MCF 10A (cell line): ENCODE measurements at regions not wholly inside any gene's neighbourhood (a gene's known extent, or its start where the extent isn't known, plus 50 kb on each side); places are given as distances from the start of the nearest gene placed in this dataset.
A peak's percentile ranks its signal among the peaks of the same experiment; 100 is the strongest.

Source experiments
- BruUV-seq: library from RNA; stranded (reverse); fragments of 400-500 nt; replicated peaks from 2 replicates; lab custom pipeline; 2021; lab: Mats Ljungman, UMichigan
- CTCF ChIA-PET: fragments of 300-600 bp; sonication (Branson Sonifier 250); formaldehyde crosslinking; extraction: SDS; loops from one replicate; lab custom pipeline; 2021; ENCODE audit warnings: antibody characterized with exemption, inconsistent platforms; lab: Yijun Ruan, JAX
- POLR2A ChIA-PET: fragments of 300-600, 350-650 bp; sonication (Branson Sonifier 250); formaldehyde crosslinking; extraction: SDS; loops from one replicate; lab custom pipeline; 2020; ENCODE audit warnings: antibody characterized with exemption, inconsistent platforms; lab: Yijun Ruan, JAX
- DNase-seq: peaks from one replicate; pipeline ENCODE4 v3.0.0-alpha.2; 2018; ENCODE audit not compliant: unreplicated experiment
- H3K27ac Mint-ChIP-seq: one replicate; pipeline ENCODE4 v1.8.0; 2022; ENCODE audit warnings: mild to moderate bottlenecking, low read depth, mixed read lengths; ENCODE audit not compliant: unreplicated experiment
- H3K27me3 Mint-ChIP-seq: one replicate; pipeline ENCODE4 v1.8.0; 2022; ENCODE audit warnings: mixed read lengths; ENCODE audit not compliant: insufficient read depth, unreplicated experiment
- H3K36me3 Mint-ChIP-seq: one replicate; pipeline ENCODE4 v1.8.0; 2022; ENCODE audit warnings: mild to moderate bottlenecking, moderate library complexity, mixed read lengths; ENCODE audit not compliant: insufficient read depth, unreplicated experiment
- H3K4me1 Mint-ChIP-seq: one replicate; pipeline ENCODE4 v1.8.0; 2022; ENCODE audit warnings: mixed read lengths; ENCODE audit not compliant: insufficient read depth, unreplicated experiment
- H3K4me3 Mint-ChIP-seq: one replicate; pipeline ENCODE4 v1.8.0; 2022; ENCODE audit warnings: mild to moderate bottlenecking, moderate library complexity, mixed read lengths; ENCODE audit not compliant: unreplicated experiment
- H3K9me3 Mint-ChIP-seq: one replicate; pipeline ENCODE4 v1.8.0; 2022; ENCODE audit warnings: mixed read lengths; ENCODE audit not compliant: unreplicated experiment
- intact Hi-C: fragments of 100-400 bp; cut with micrococcal nuclease; formaldehyde crosslinking; loops from 2 replicates; pipeline ENCODE4 v1.14.1; 2022
- TF ChIP-seq, protein P1 (sequence below): fragments of 200-600 bp; IDR thresholded peaks from one replicate; pipeline ENCODE4 v1.8.0; 2022; ENCODE audit warnings: antibody characterized with exemption, mild to moderate bottlenecking; ENCODE audit not compliant: unreplicated experiment

DNA sequence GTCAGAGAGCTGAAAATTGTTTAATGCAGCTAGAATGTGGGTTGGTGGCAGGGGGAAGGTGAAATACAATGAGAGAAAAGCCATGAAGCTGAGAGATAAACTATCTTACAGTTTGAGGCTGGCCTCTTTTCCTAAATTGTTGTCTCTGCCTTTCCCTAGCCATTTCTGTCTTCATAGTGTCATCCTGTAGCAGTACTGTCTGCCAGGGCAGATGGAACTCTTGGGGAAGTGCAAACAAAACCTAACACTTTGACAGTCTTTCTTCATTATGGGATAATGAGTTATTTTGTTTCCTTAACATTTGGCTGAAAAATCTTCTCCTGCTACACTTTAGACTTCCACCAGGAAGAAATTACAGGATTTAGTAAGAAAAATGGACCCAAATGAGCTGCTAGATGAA lies 197.8 kb upstream of the ARX start:
- no TSS peak for BruUV-seq
- no peak for DNase-seq
- ChIA-PET POLR2A (no interaction called here), CTCF (no interaction called here)
- no peaks in the 10 kb centered on the region for H3K36me3 Mint-ChIP-seq
- intact Hi-C loops: no loop called here
- TF ChIP-seq, protein P1, sequence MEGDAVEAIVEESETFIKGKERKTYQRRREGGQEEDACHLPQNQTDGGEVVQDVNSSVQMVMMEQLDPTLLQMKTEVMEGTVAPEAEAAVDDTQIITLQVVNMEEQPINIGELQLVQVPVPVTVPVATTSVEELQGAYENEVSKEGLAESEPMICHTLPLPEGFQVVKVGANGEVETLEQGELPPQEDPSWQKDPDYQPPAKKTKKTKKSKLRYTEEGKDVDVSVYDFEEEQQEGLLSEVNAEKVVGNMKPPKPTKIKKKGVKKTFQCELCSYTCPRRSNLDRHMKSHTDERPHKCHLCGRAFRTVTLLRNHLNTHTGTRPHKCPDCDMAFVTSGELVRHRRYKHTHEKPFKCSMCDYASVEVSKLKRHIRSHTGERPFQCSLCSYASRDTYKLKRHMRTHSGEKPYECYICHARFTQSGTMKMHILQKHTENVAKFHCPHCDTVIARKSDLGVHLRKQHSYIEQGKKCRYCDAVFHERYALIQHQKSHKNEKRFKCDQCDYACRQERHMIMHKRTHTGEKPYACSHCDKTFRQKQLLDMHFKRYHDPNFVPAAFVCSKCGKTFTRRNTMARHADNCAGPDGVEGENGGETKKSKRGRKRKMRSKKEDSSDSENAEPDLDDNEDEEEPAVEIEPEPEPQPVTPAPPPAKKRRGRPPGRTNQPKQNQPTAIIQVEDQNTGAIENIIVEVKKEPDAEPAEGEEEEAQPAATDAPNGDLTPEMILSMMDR: no peak
- no peak overlapping the region for H3K27ac Mint-ChIP-seq
- peaks cover 16% of the 10 kb centered on the region for H3K9me3 Mint-ChIP-seq
- H3K4me3 Mint-ChIP-seq: no peak overlapping the region
- no peaks in the 10 kb centered on the region for H3K27me3 Mint-ChIP-seq
- no peaks in the 10 kb centered on the region for H3K4me1 Mint-ChIP-seq

DNA sequence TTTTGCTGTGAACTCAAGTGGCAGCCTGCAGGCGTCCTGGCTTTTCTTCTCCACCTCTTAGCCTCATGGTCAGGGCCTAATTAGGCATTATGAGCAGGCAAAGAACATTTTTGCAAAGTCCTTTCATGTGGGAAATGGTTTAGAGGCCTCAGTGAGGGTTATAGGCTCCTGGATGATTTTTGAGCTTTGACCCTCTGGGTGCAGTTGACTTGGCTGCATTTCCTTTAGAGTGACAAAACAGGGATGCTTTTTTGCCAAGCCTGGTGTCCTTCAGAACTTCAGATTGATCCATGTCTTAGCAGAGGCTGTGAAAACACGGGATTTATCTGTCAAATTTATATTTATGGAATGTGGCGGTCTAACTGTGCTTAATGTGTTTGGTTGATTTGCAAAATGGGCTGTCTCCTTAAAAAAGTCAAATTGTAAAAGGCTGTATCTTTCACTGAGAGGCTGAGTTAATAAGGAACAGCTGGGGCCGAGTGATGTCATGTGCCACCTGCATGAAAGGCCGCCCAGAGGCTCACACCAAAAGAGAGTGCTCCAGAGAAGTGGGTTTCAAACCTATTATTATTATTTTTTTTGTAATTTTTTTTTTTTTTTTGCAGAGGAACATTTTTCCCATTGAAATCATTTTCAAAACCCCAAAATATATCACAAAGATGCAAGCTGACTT lies 192.2 kb upstream of the ARX start:
- Mint-ChIP-seq H3K9me3 (peaks cover 8% of the 10 kb centered on the region), H3K36me3 (no peaks in the 10 kb centered on the region), H3K4me3 (no peak overlapping the region), H3K27ac (no peak overlapping the region), H3K4me1 (no peaks in the 10 kb centered on the region), H3K27me3 (no peaks in the 10 kb centered on the region)
- BruUV-seq: no TSS peak
- POLR2A ChIA-PET: no interaction called here
- no peak for DNase-seq
- TF ChIP-seq, protein P1: no peak
- CTCF ChIA-PET: interaction anchor here (0.6 to 0.9 kb wide), 3 partner anchors 13 to 649 kb away, joined by 3 read pairs; no protein-coding TSS in a partner anchor
- intact Hi-C loops: loop anchor here (1.0 kb wide), 1 partner anchor 234 kb away; no protein-coding TSS in a partner anchor

DNA sequence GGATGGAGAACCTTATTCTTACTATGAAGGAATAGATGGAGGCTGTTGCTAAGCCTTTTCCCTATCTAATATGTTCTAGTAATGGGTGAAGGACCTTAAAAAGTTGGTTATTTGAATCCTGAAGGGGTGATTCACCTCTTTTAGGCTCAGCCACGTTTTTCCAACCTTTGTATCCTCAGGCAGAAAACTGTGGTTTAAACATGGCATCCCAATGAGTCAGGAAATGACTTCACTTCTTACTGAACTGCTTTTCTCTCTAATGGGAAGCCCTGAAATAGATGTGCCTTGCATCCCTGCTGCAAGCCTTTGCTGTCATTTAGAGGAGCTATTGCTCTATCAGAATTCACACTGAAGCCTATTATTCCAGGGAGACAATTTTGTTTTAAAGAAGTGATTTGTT lies 191.0 kb upstream of the ARX start:
- ChIA-PET POLR2A (no interaction called here), CTCF (interaction anchor here (0.7 to 1.6 kb wide), 3 partner anchors 9 to 420 kb away, joined by 3 read pairs; no protein-coding TSS in a partner anchor)
- Mint-ChIP-seq H3K27ac (no peak overlapping the region), H3K36me3 (no peaks in the 10 kb centered on the region), H3K27me3 (no peaks in the 10 kb centered on the region), H3K4me3 (no peak overlapping the region), H3K4me1 (no peaks in the 10 kb centered on the region), H3K9me3 (peaks cover 8% of the 10 kb centered on the region)
- peak; percentile 77 for DNase-seq
- intact Hi-C loops: loop anchor here (1.0 kb wide), 1 partner anchor 236 kb away; no protein-coding TSS in a partner anchor
- TF ChIP-seq, protein P1: no peak
- no TSS peak for BruUV-seq

DNA sequence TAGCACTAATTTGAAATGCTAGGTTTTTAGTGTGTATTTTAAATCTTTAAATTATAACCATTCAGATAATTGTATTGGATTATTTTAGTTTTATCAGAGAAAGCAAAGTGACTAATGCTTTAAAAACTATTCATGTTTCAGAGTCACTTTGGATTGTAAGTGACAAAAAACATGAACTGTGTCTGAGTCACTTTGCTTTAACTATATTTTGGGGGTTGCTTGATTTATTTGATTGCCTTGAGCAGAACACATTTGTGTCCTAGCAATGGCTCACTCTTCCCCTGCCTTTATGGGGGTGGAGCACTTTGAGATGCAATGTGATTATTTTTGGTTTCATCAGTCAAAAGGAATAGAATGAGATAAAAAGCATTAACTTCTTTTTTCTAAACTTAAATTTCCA lies 188.4 kb upstream of the ARX start:
- H3K27me3 Mint-ChIP-seq: no peaks in the 10 kb centered on the region
- no peaks in the 10 kb centered on the region for H3K36me3 Mint-ChIP-seq
- peaks cover 4% of the 10 kb centered on the region for H3K9me3 Mint-ChIP-seq
- intact Hi-C loops: no loop called here
- no peaks in the 10 kb centered on the region for H3K4me1 Mint-ChIP-seq
- TF ChIP-seq, protein P1: no peak
- POLR2A ChIA-PET: no interaction called here
- CTCF ChIA-PET: interaction anchor here (0.6 kb wide), 1 partner anchor 12 kb away, joined by 3 read pairs; no protein-coding TSS in a partner anchor
- no peak for DNase-seq
- no TSS peak for BruUV-seq
- no peak overlapping the region for H3K27ac Mint-ChIP-seq
- no peak overlapping the region for H3K4me3 Mint-ChIP-seq
